NCI-H524 (cell line): ENCODE measurements at regions not wholly inside any gene's neighbourhood (a gene's known extent, or its start where the extent isn't known, plus 50 kb on each side); places are given as distances from the start of the nearest gene placed in this dataset.
"Not testable (repeated sequence)": the region's sequence is repeated elsewhere in the genome, so short reads cannot be mapped to it uniquely, and the experiment has no call there.

Experiments used
- DNase-seq, 2 experiments: peaks; one replicate each; lab custom pipeline; 2025; lab: John Stamatoyannopoulos, UW

- no peak for DNase-seq
Measured at GRCh38 chr16:17002565-17002964, 468.2 kb downstream of the XYLT1 start.

DNA sequence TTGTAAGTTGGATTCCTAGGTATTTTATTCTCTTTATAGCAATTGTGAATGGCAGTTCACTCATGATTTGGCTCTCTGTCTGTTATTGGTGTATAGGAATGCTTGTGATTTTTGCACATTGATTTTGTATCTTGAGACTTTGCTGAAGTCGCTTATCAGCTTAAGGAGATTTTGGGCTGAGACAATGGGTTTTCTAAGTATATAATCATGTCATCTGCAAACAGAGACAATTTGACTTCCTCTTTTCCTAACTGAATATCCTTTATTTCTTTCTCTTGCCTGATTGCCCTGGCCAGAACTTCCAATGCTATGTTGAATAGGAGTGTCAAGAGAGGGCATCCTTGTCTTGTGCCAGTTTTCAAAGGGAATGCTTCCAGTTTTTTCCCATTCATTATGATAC, 464.8 kb downstream of the XYLT1 start:
- not testable (repeated sequence) for DNase-seq

GRCh38 chr16:17011712-17012111, 459.0 kb downstream of the XYLT1 start:
- no peak for DNase-seq

- peak in 1 of 2 experiments; percentile 13 for DNase-seq
Measured at GRCh38 chr16:17013038-17013437, 457.7 kb downstream of the XYLT1 start.

- no peak for DNase-seq
Measured at GRCh38 chr16:17014484-17015121, 456.2 kb downstream of the XYLT1 start.

GRCh38 chr16:17015702-17016101, 455.1 kb downstream of the XYLT1 start:
- DNase-seq: no peak

GRCh38 chr16:17017442-17017841, 453.3 kb downstream of the XYLT1 start:
- no peak for DNase-seq

DNA sequence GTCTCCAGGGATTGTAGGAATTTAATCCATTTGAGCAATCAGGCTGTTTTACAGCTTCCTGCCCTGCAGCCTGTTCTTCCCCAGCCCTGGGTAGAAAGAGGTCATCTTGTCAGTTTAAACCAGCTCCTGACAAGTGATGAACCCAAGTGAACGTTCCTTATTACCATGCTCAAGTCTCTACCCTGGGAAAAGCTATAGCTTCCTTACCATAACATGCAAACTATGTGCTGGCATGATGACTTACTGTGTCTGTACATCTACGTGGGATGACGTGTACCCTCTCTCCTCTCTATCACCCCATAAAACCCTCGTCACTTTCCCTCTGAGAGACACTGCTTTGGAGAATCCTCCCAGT, 452.2 kb downstream of the XYLT1 start:
- DNase-seq: no peak

DNA sequence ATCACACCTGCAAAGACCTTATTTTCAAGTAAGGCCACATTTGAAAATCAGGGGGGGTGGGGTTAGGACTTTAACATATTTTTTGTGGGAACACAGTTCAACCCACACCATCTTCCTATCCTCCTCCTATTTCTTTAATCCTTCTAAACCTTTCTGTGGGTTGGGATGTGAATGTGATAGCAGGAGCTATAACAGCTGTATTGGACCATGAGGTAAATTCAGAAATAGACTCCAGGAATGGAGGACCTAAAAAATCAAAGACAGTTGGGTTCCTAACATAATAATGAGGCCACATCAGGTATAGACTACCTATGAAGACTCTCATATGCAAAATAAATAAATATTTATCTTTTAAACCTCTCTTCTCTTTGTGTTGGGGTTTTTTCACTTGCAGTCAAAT, 451.4 kb downstream of the XYLT1 start:
- no peak for DNase-seq

- DNase-seq: no peak
Measured at GRCh38 chr16:17023606-17024005, 447.2 kb downstream of the XYLT1 start.

DNA sequence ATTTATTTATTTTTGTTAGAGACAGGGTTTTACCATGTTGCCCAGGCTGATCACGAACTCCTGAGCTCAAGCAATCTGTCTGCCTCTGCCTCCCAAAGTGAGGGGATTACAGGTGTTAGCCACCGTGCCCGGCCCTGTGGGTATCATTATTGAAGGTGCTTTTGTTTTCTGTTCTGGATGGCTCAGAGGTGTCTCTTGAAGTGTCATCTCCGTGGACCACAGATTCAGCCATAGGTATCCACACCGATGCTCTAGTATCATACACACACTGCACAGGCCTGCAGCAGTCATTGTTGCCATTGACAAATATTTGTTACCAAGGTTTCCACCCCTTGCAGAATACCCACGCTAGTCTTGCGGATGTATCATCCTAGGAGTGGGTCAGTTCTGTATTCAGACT, 446.2 kb downstream of the XYLT1 start:
- no peak for DNase-seq

DNA sequence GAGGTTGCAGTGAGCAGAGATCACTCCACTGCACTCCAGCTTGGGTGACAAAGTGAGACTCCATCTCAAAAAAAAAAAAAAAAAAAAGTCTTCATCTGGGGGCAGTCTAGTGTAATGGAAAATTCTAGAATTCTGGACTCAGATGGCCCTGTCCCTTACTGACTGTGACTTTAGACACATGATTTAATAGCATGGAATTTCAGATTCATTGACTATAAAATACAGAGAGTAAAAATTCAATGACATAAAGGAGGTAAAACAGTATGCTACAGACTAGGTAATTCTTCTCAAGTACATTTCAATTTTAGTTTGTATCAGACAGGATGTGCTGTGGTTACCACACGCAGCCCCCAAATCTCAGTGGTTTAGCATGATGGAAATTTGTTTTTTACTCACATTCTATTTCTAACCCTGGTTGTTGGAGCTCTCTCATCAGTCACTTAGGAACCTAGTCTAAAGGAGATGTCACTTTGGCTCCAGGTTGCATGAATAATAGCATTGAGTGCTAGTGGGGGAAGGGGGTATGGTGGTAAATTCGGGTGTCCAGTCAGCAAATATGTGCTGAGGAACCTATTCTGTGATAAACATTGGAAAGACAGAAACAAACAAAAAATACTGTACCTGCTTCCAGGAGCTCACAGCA, 444.0 kb downstream of the XYLT1 start:
- DNase-seq: no peak

DNA sequence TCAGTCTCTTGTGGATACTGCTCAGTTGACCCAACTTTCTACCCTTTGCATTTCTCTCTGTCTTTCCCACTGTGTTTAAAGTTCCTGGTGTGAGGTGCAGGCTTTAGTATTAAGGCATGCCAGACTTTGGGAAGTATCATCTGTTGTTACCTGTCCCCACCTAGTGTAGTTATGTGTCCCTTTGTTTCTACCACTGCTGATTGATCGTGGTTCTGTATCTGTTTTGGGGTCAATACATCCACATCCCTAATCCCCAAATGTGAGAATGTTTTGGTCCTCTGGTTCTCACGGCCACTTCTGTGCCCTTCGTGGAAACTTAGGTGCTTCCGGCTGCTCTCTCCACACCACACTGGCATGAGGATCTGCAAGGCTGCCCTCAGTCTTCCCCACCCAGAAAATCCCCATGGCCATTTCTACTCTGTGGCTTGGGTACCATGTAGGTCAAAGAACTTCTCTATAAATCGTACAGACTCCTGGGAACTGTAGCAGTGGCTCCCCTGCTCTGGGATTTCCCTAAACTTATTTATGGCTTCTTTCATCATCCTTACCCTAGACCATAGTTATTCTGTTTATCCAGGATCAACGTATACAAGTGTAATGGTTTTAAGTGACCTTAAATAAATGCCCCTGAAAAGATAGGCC, 443.2 kb downstream of the XYLT1 start:
- no peak for DNase-seq

GRCh38 chr16:17029602-17030350, 441.0 kb downstream of the XYLT1 start:
- DNase-seq: no peak

DNA sequence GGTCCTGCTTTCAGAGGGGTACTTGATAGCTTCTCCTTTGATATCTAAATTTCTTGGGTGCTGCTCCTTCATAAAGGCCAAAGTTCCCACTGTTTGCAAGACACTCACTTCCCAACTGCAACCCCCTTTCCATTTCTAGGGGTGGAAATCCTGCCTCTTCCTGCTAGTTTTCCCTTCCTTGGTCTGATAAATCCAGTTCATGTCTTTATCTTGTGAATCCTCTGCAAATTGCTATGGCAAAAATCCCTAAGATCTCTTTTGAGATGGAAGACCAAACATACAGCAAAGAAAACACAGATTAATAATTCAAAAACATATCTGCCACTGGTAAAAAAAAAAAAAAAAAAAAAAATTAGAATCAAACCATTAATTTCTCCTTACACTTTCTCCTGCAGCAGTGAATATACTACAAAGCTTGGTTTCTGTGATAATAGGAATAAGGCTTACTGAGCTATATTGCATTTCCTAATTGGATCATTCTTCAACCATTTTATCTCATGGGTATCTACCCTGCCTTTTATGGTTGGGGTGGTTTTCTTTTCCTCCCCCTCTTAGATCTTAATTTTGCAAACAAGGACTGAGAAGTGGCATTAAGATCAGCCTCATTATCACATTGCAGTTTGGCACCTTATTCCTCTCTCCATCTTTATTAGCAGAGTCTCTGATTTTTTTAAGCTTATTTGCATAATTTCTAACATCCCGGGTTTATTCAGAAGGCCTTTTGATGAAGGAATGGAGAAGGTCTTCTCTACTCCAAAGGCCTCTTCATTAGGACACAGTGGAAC, 439.1 kb downstream of the XYLT1 start:
- no peak for DNase-seq

GRCh38 chr16:17032332-17032731, 438.4 kb downstream of the XYLT1 start:
- no peak for DNase-seq

- DNase-seq: no peak
Measured at GRCh38 chr16:17034477-17035252, 436.1 kb downstream of the XYLT1 start.

- DNase-seq: no peak
Measured at GRCh38 chr16:17037499-17037898, 433.3 kb downstream of the XYLT1 start.

DNA sequence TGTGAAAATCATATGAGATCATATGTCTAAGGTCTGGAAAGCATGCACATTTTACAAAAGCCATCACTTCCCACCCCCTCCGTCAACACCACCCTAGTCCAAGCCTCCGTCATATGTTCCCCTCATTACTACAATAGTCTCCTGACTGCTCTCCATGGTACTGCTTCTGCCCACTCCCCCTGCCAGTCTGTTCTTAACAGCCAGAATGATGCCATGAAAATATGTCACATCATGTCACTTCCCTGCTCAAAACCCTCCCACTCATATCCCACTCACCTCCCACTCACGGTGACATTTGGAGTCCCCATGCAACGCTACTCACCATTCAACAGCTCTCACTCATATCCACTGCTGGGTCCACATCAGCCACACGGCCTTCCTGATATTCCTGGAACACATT, 432.3 kb downstream of the XYLT1 start:
- no peak for DNase-seq

- not testable (repeated sequence) for DNase-seq
Measured at GRCh38 chr16:17049109-17049508, 421.7 kb downstream of the XYLT1 start.

DNA sequence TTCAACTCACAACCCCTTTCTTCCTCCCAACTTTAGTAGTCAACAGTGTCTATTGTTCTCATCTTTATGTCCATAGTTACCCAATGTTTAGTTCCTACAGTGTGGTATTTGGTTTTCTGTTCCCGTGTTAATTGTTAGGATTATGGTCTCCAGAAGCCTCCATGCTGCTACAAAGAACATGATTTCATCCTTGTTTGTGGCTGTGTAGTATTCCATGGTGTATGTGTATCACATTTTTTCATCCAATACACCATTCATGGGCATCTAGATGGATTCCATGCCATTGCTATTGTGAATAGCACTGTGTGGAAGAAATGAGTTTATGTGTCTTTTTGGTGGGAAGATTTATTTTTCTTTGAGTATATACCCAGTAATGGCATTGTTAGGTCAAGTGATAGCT, 420.3 kb downstream of the XYLT1 start:
- no peak for DNase-seq
